ENCODE measurements at regions not wholly inside any gene's neighbourhood (a gene's known extent, or its start where the extent isn't known, plus 50 kb on each side); places are given as distances from the start of the nearest gene placed in this dataset.
"Not testable (repeated sequence)": the region's sequence is repeated elsewhere in the genome, so short reads cannot be mapped to it uniquely, and the experiment has no call there.

DNA sequence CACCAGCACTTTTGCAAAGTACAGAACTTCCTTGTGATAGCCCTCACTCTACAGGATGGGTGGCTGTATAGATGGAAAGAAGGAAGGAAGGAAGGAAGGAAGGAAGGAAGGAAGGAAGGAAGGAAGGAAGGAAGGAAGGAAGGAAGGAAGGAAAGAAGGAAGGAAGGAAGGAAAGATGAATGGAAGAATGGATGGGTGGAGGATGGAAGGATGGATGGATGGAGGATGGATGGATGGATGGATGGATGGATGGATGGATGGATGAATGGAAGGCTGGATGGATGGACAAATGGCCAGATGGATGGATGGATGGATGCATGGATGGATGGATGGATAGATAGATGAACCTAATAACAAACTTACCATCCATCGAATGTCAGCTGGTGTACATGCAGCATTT is 256.9 kb downstream of the ANKRD60 start:
- not testable (repeated sequence) for H3K79me1 ChIP-seq (replicated peaks; ENCODE audit: low read length, poor library complexity, severe bottlenecking); H3K14ac ChIP-seq (ENCODE audit: low read length in 2 of 2); H2BK5ac ChIP-seq (ENCODE audit: low read depth, low read length, poor library complexity, severe bottlenecking); H3K4me2 ChIP-seq (ENCODE audit: low read length, poor library complexity, severe bottlenecking); H3K4me1 ChIP-seq (ENCODE audit: control insufficient read depth, insufficient read depth, low read depth, low read length); H3K4ac ChIP-seq (ENCODE audit: low read depth in 1 of 2, low read length in 2 of 2); H2BK12ac ChIP-seq (ENCODE audit: low read length in 2 of 2); H3K4me3 ChIP-seq (ENCODE audit: insufficient read depth in 1 of 2, low read depth in 1 of 2, low read length in 2 of 2); H2BK120ac ChIP-seq (ENCODE audit: low read depth, low read length); H4K8ac ChIP-seq (ENCODE audit: low read length); H4K91ac ChIP-seq (ENCODE audit: low read length); H3K23ac ChIP-seq (ENCODE audit: low read length in 2 of 2); H2AK5ac ChIP-seq (ENCODE audit: low read length, severe bottlenecking); H3K36me3 ChIP-seq (ENCODE audit: control insufficient read depth in 1 of 2, insufficient read depth in 2 of 2, low read depth in 1 of 2, low read length in 2 of 2); H2BK15ac ChIP-seq (ENCODE audit: low read depth, poor library complexity, severe bottlenecking); H3K18ac ChIP-seq (ENCODE audit: low read depth in 1 of 2, low read length in 2 of 2); H3K9ac ChIP-seq (ENCODE audit: low read length); H2AFZ ChIP-seq (ENCODE audit: low read depth, low read length); DNase-seq; H3K27ac ChIP-seq (ENCODE audit: low read length, poor library complexity, severe bottlenecking)
- Histone ChIP-seq H3K27me3 (ENCODE audit: control insufficient read depth in 1 of 2, insufficient read depth in 1 of 2, low read length in 2 of 2) (peaks cover 0 to 54% of the 10 kb centered on the region in 2 experiments), H3K9me3 (ENCODE audit: control insufficient read depth, low read length) (peaks cover 16% of the 10 kb centered on the region)
- 86% methylated on average over 1 of the region's 1 CpG for WGBS

DNA sequence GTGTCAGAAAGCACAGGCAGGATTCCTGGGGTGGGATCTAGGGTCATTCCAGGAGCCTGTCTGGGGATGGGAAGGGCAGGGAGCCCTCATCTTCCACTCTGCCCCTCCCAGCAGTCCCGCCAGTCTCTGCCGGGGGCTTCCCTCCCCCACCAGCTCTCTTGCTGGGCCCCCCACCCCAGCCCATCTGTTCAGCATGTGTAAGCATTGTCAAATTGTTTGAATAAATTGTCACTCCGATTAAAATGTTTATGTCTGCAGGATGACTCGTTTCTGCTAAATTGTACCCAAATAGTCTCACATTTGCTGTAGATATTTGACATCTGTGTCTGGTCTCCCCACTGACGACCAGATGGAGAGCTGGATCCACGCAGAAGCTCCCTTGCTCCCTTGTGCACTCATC is 257.6 kb downstream of the ANKRD60 start:
- Histone ChIP-seq H3K27ac (ENCODE audit: low read length, poor library complexity, severe bottlenecking) (no peak overlapping the region), H3K4me2 (ENCODE audit: low read length, poor library complexity, severe bottlenecking) (no peak overlapping the region), H2AK5ac (ENCODE audit: low read length, severe bottlenecking) (no peak overlapping the region), H3K79me1 (replicated peaks; ENCODE audit: low read length, poor library complexity, severe bottlenecking) (no peaks in the 10 kb centered on the region), H3K36me3 (ENCODE audit: control insufficient read depth in 1 of 2, insufficient read depth in 2 of 2, low read depth in 1 of 2, low read length in 2 of 2) (no peaks in the 10 kb centered on the region), H3K9me3 (ENCODE audit: control insufficient read depth, low read length) (peaks cover 16% of the 10 kb centered on the region), H3K23ac (ENCODE audit: low read length in 2 of 2) (no peak overlapping the region), H2BK15ac (ENCODE audit: low read depth, poor library complexity, severe bottlenecking) (no peak overlapping the region), H2BK5ac (ENCODE audit: low read depth, low read length, poor library complexity, severe bottlenecking) (no peak overlapping the region), H3K14ac (ENCODE audit: low read length in 2 of 2) (no peak overlapping the region), H3K4me1 (ENCODE audit: control insufficient read depth, insufficient read depth, low read depth, low read length) (no peaks in the 10 kb centered on the region), H3K18ac (ENCODE audit: low read depth in 1 of 2, low read length in 2 of 2) (no peak overlapping the region), H3K27me3 (ENCODE audit: control insufficient read depth in 1 of 2, insufficient read depth in 1 of 2, low read length in 2 of 2) (peaks cover 0 to 60% of the 10 kb centered on the region in 2 experiments), H2AFZ (ENCODE audit: low read depth, low read length) (no peak overlapping the region), H2BK120ac (ENCODE audit: low read depth, low read length) (no peak overlapping the region), H4K8ac (ENCODE audit: low read length) (no peak overlapping the region), H3K4me3 (ENCODE audit: insufficient read depth in 1 of 2, low read depth in 1 of 2, low read length in 2 of 2) (no peak overlapping the region), H2BK12ac (ENCODE audit: low read length in 2 of 2) (no peak overlapping the region), H3K4ac (ENCODE audit: low read depth in 1 of 2, low read length in 2 of 2) (no peak overlapping the region), H4K91ac (ENCODE audit: low read length) (no peak overlapping the region), H3K9ac (ENCODE audit: low read length) (no peak overlapping the region)
- no peak for DNase-seq
- whole genome bisulfite sequencing: 51% methylated on average over 2 of the region's 6 CpGs

DNA sequence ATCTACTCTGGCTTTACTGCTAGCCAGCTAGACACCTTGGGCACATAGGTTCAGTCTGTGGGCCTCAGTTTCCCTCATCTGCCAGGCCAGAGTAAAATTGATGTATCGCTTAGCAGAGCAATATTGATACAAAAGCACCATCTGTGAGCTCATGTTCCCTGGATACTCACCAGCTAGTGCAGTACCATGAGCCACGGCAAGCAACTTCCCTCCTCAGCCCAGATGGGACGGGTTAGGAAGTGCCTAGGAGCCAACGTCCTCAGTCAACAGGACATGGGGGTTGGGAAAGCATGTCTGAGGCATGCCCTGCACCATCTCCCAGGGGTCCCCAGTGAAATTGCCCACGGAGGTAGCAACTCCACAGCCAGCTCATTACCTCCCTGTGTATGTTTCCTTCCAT is 258.3 kb downstream of the ANKRD60 start:
- H3K9ac ChIP-seq (ENCODE audit: low read length): no peak overlapping the region
- no peak overlapping the region for H3K18ac ChIP-seq (ENCODE audit: low read depth in 1 of 2, low read length in 2 of 2)
- no peak for DNase-seq
- no peak overlapping the region for H3K4me3 ChIP-seq (ENCODE audit: insufficient read depth in 1 of 2, low read depth in 1 of 2, low read length in 2 of 2)
- no peak overlapping the region for H2BK5ac ChIP-seq (ENCODE audit: low read depth, low read length, poor library complexity, severe bottlenecking)
- no peak overlapping the region for H2AFZ ChIP-seq (ENCODE audit: low read depth, low read length)
- no peak overlapping the region for H2BK120ac ChIP-seq (ENCODE audit: low read depth, low read length)
- no peak overlapping the region for H3K4ac ChIP-seq (ENCODE audit: low read depth in 1 of 2, low read length in 2 of 2)
- no peak overlapping the region for H2AK5ac ChIP-seq (ENCODE audit: low read length, severe bottlenecking)
- no peak overlapping the region for H4K91ac ChIP-seq (ENCODE audit: low read length)
- no peaks in the 10 kb centered on the region for H3K4me1 ChIP-seq (ENCODE audit: control insufficient read depth, insufficient read depth, low read depth, low read length)
- no peak overlapping the region for H2BK12ac ChIP-seq (ENCODE audit: low read length in 2 of 2)
- 49% methylated on average over 5 of the region's 5 CpGs for WGBS
- H3K23ac ChIP-seq (ENCODE audit: low read length in 2 of 2): no peak overlapping the region
- H3K14ac ChIP-seq (ENCODE audit: low read length in 2 of 2): no peak overlapping the region
- no peak overlapping the region for H2BK15ac ChIP-seq (ENCODE audit: low read depth, poor library complexity, severe bottlenecking)
- H3K9me3 ChIP-seq (ENCODE audit: control insufficient read depth, low read length): peaks cover 16% of the 10 kb centered on the region
- H3K36me3 ChIP-seq (ENCODE audit: control insufficient read depth in 1 of 2, insufficient read depth in 2 of 2, low read depth in 1 of 2, low read length in 2 of 2): no peaks in the 10 kb centered on the region
- no peak overlapping the region for H4K8ac ChIP-seq (ENCODE audit: low read length)
- H3K79me1 ChIP-seq (replicated peaks; ENCODE audit: low read length, poor library complexity, severe bottlenecking): no peaks in the 10 kb centered on the region
- H3K4me2 ChIP-seq (ENCODE audit: low read length, poor library complexity, severe bottlenecking): no peak overlapping the region
- peaks cover 0 to 61% of the 10 kb centered on the region in 2 experiments for H3K27me3 ChIP-seq (ENCODE audit: control insufficient read depth in 1 of 2, insufficient read depth in 1 of 2, low read length in 2 of 2)
- no peak overlapping the region for H3K27ac ChIP-seq (ENCODE audit: low read length, poor library complexity, severe bottlenecking)

DNA sequence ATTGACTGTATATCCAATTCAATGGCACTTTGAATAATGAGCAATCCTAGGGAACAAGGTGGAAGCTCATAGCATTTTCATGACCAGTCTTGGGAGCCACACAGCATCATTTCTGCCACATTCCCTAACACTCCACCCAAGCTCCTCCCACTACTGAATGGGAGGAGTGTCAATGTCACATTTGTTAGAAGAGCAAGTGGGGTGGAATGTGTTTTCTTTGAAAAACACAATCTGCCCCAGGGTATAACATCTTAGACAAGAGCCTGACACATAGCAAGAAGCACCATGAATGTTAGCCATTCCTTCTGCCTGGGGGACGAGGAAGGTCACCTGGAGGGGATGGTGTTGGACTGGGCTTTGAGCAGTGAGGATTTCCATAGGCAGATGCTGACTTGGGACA is 258.3 kb upstream of the PMEPA1 start:
- Histone ChIP-seq H3K36me3 (ENCODE audit: control insufficient read depth in 1 of 2, insufficient read depth in 2 of 2, low read depth in 1 of 2, low read length in 2 of 2) (no peaks in the 10 kb centered on the region), H3K27ac (ENCODE audit: low read length, poor library complexity, severe bottlenecking) (no peak overlapping the region), H3K79me1 (replicated peaks; ENCODE audit: low read length, poor library complexity, severe bottlenecking) (no peaks in the 10 kb centered on the region), H2AFZ (ENCODE audit: low read depth, low read length) (no peak overlapping the region), H4K91ac (ENCODE audit: low read length) (no peak overlapping the region), H3K4me2 (ENCODE audit: low read length, poor library complexity, severe bottlenecking) (no peak overlapping the region), H3K23ac (ENCODE audit: low read length in 2 of 2) (no peak overlapping the region), H2AK5ac (ENCODE audit: low read length, severe bottlenecking) (no peak overlapping the region), H3K4me1 (ENCODE audit: control insufficient read depth, insufficient read depth, low read depth, low read length) (no peaks in the 10 kb centered on the region), H2BK5ac (ENCODE audit: low read depth, low read length, poor library complexity, severe bottlenecking) (no peak overlapping the region), H3K9me3 (ENCODE audit: control insufficient read depth, low read length) (peaks cover 16% of the 10 kb centered on the region), H2BK15ac (ENCODE audit: low read depth, poor library complexity, severe bottlenecking) (no peak overlapping the region), H3K4me3 (ENCODE audit: insufficient read depth in 1 of 2, low read depth in 1 of 2, low read length in 2 of 2) (no peak overlapping the region), H3K27me3 (ENCODE audit: control insufficient read depth in 1 of 2, insufficient read depth in 1 of 2, low read length in 2 of 2) (peaks cover 0 to 61% of the 10 kb centered on the region in 2 experiments), H2BK12ac (ENCODE audit: low read length in 2 of 2) (no peak overlapping the region), H2BK120ac (ENCODE audit: low read depth, low read length) (no peak overlapping the region), H3K18ac (ENCODE audit: low read depth in 1 of 2, low read length in 2 of 2) (no peak overlapping the region), H3K9ac (ENCODE audit: low read length) (no peak overlapping the region), H4K8ac (ENCODE audit: low read length) (no peak overlapping the region), H3K14ac (ENCODE audit: low read length in 2 of 2) (no peak overlapping the region), H3K4ac (ENCODE audit: low read depth in 1 of 2, low read length in 2 of 2) (no peak overlapping the region)
- WGBS: 21% methylated on average over 1 of the region's 1 CpG
- no peak for DNase-seq
